ENCODE measurements at regions not wholly inside any gene's neighbourhood (a gene's known extent, or its start where the extent isn't known, plus 50 kb on each side); places are given as distances from the start of the nearest gene placed in this dataset.

- no peak for DNase-seq (ENCODE audit: low spot score)
- H3K27ac ChIP-seq: no peak overlapping the region
- ChIA-PET CTCF (no interaction called here), POLR2A (ENCODE audit: low non-redundant PET) (no interaction called here)
- TF ChIP-seq CTCF (conservative IDR thresholded peaks at IDR 0.05; ENCODE audit: low read depth): no peak
Observed at GRCh38 chr7:41448104-41448503, 254.8 kb downstream of the INHBA start.

- no peak for DNase-seq (ENCODE audit: low spot score)
- TF ChIP-seq CTCF (conservative IDR thresholded peaks at IDR 0.05; ENCODE audit: low read depth): no peak
- ChIA-PET POLR2A (ENCODE audit: low non-redundant PET) (no interaction called here), CTCF (interaction anchor here (0.6 kb wide), 1 partner anchor 621 kb away, joined by 3 read pairs; no protein-coding TSS in a partner anchor)
- H3K27ac ChIP-seq: no peak overlapping the region
Observed at GRCh38 chr7:41447450-41448042, 255.3 kb downstream of the INHBA start.

GRCh38 chr7:41446606-41447449, 256.1 kb downstream of the INHBA start:
- ChIA-PET CTCF (no interaction called here), POLR2A (ENCODE audit: low non-redundant PET) (no interaction called here)
- DNase-seq (ENCODE audit: low spot score): no peak
- no peak overlapping the region for H3K27ac ChIP-seq
- TF ChIP-seq CTCF (conservative IDR thresholded peaks at IDR 0.05; ENCODE audit: low read depth): no peak

- POLR2A ChIA-PET (ENCODE audit: low non-redundant PET): no interaction called here
- no peak for TF ChIP-seq CTCF (conservative IDR thresholded peaks at IDR 0.05; ENCODE audit: low read depth)
- no peak for DNase-seq (ENCODE audit: low spot score)
- CTCF ChIA-PET: interaction anchor here (1.0 kb wide), 1 partner anchor 258 kb away, joined by 4 read pairs; no protein-coding TSS in a partner anchor
- H3K27ac ChIP-seq: no peak overlapping the region
Observed at GRCh38 chr7:41445946-41446345, 256.9 kb downstream of the INHBA start.

GRCh38 chr7:41445432-41445831, 257.5 kb downstream of the INHBA start:
- ChIA-PET POLR2A (ENCODE audit: low non-redundant PET) (no interaction called here), CTCF (interaction anchor here (1.0 kb wide), 1 partner anchor 258 kb away, joined by 4 read pairs; no protein-coding TSS in a partner anchor)
- TF ChIP-seq CTCF (conservative IDR thresholded peaks at IDR 0.05; ENCODE audit: low read depth): no peak
- no peak for DNase-seq (ENCODE audit: low spot score)
- no peak overlapping the region for H3K27ac ChIP-seq

- no peak for TF ChIP-seq CTCF (conservative IDR thresholded peaks at IDR 0.05; ENCODE audit: low read depth)
- POLR2A ChIA-PET (ENCODE audit: low non-redundant PET): no interaction called here
- no peak for DNase-seq (ENCODE audit: low spot score)
- H3K27ac ChIP-seq: no peak overlapping the region
- CTCF ChIA-PET: interaction anchor here (0.6 kb wide), 1 partner anchor 347 kb away, joined by 3 read pairs; no protein-coding TSS in a partner anchor
Observed at GRCh38 chr7:41439515-41439879, 263.4 kb downstream of the INHBA start.
